ENCODE measurements at regions not wholly inside any gene's neighbourhood (a gene's known extent, or its start where the extent isn't known, plus 50 kb on each side); places are given as distances from the start of the nearest gene placed in this dataset.

GRCh38 chr2:120860579-120860922 lies 124.9 kb downstream of the GLI2 start:
- Mint-ChIP-seq H3K4me3 (no peak overlapping the region), H3K9me3 (no peaks in the 10 kb centered on the region), H3K27ac (no peak overlapping the region), H3K4me1 (ENCODE audit: low read depth) (no peaks in the 10 kb centered on the region), H3K36me3 (ENCODE audit: low read depth) (no peaks in the 10 kb centered on the region), H3K27me3 (no peaks in the 10 kb centered on the region)

DNA sequence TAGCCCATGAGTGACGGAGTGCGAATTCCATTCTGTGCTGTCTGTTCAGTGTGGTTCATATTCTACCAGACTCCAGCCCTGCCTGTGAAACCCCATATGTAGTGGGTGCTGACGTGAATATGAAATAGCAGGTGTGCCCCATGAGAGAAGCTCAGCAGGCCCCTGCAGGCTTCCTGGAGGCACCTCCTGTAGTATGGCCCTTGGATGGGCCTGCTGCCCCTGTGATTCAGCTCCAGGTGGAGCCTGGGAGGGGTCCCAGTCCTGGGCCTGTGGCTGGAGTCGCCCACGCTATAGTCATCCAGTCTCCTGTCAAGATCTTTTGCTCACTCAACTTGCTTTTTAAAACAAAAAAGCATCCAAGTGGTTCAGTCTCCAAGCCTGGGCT lies 125.5 kb downstream of the GLI2 start:
- H3K4me1 Mint-ChIP-seq (ENCODE audit: low read depth): no peaks in the 10 kb centered on the region
- H3K36me3 Mint-ChIP-seq (ENCODE audit: low read depth): no peaks in the 10 kb centered on the region
- no peak overlapping the region for H3K27ac Mint-ChIP-seq
- H3K27me3 Mint-ChIP-seq: peaks cover 2% of the 10 kb centered on the region
- H3K9me3 Mint-ChIP-seq: peaks cover 2% of the 10 kb centered on the region
- H3K4me3 Mint-ChIP-seq: no peak overlapping the region

DNA sequence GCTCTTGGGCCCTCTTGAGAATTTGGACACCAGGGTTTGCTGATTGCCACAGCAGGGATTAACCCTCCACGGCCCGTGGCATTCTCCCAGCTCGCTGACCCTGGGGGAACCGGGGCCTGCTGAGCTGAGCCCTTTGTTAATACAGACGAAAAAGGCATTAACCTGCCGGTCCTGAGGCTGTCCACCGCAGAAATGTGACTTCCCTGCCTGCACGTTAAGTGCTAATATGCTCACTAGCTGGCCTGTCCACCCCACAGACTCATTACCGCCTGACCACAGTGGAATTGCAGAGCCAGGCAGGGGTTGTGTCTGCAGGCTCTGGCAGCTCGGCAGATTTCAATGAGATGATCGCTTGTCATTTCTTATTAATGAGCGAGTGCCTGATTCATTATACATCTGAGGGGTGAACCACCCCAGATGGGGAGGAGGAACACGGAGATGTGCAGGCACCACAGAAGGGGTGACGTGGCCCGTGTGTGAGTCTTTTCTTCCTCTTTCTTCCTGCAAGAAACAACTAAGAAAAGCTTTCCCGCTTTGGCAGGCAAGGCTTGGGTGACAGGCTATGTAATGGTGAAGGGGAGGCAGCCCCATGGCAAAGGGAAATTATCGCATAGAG lies 126.0 kb downstream of the GLI2 start:
- no peak overlapping the region for H3K27ac Mint-ChIP-seq

DNA sequence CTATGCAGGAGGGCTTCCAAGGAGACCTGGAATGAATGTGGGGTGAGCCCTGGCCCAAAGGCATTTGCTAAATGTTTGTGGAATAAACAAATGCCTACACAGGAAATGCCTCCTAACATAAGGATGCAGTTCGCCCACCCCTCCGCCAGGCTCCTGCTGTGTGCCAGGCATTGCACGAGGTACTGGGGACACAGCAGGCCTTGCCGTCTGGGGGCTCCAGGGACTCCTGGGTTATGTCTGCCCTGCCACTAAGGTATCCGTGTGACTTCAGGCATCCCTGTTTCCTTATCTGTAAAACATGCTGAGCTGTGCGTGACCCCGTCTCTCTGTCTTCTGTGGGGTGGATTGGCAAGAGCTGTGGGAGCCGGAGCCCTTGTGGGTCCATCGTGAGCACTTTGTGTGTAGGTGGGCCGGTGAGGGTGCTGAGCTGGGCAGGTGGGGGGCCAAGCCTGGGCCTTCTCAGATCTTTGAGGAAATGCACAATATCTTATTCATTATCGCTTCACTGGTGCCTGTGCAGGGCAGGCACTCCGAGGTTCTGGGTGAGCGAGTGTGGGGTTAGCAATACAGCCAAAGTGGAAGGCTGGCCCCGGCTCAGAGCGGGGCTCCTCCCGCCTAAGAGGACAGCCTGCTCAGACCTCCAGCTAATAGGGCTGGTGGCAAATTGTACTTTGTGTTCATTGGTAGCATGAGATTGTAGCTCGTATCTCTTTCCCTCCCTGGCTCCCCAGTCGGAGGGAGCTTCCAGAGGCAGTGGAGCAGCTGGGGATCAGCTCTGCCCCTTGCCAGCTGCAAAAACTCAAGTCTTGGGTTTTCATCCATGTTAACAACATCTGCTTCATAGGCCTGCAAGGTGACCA lies 126.8 kb downstream of the GLI2 start:
- no peaks in the 10 kb centered on the region for H3K4me1 Mint-ChIP-seq (ENCODE audit: low read depth)
- H3K36me3 Mint-ChIP-seq (ENCODE audit: low read depth): no peaks in the 10 kb centered on the region
- peaks cover 3% of the 10 kb centered on the region for H3K9me3 Mint-ChIP-seq
- peaks cover 8% of the 10 kb centered on the region for H3K27me3 Mint-ChIP-seq
- H3K27ac Mint-ChIP-seq: no peak overlapping the region
- no peak overlapping the region for H3K4me3 Mint-ChIP-seq

More for the DNA sequence above, 126.0 kb downstream of the GLI2 start:
- Mint-ChIP-seq H3K27me3 (peaks cover 7% of the 10 kb centered on the region), H3K9me3 (peaks cover 3% of the 10 kb centered on the region), H3K36me3 (ENCODE audit: low read depth) (no peaks in the 10 kb centered on the region), H3K4me1 (ENCODE audit: low read depth) (no peaks in the 10 kb centered on the region), H3K4me3 (no peak overlapping the region)

DNA sequence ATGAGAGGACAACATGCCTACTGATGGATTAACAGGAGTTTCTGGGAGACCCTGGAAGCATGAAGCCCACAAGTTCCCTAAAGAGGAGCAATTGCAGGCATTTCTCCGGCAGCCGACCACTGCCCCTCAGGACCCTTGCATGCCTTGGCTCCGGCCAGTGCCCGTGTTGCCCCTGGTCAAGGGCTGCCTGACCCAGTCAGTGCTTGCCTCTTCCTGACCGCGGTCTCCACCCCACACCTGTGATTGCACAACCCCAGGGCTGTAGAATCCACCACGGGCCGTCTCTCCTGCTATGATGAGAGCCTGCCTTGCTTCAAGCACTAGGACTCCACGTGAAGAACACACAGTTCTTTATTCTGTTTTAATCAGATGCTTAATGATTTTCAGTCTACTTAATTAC lies 127.5 kb downstream of the GLI2 start:
- H3K4me1 Mint-ChIP-seq (ENCODE audit: low read depth): no peaks in the 10 kb centered on the region
- peaks cover 10% of the 10 kb centered on the region for H3K27me3 Mint-ChIP-seq
- peaks cover 3% of the 10 kb centered on the region for H3K9me3 Mint-ChIP-seq
- no peak overlapping the region for H3K27ac Mint-ChIP-seq
- no peaks in the 10 kb centered on the region for H3K36me3 Mint-ChIP-seq (ENCODE audit: low read depth)
- no peak overlapping the region for H3K4me3 Mint-ChIP-seq

DNA sequence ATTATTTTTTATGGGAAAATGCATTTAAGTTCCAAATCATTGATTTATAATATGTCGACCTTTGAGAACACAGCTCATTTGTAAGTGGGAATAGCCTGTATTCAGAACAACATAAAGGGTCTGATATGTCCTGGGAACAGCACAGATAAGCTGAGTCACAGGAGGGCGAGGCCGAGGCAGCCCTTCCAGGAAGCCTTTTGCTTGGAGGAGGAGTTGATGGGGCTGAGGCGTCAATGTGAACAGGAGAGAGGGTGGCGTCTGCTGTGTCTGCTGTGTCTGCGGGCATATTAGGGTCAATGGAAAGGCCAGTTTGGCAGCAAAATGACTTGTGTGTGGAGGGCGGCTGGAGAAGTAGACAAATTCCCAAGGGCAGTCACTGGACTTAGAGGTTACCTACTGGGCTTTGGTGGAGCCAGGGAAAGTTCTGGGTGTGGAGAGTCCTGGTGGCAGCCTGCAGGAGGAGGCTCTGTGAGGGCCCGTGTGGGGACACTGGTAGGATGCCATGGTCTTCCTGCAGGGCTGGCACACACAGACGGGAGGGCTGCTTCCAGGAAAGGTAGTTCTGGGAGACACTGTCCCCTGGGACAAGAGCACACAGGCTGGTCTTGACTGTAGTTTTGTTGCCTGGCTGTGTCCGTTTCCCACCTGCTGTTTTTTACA lies 128.1 kb downstream of the GLI2 start:
- Mint-ChIP-seq H3K4me1 (ENCODE audit: low read depth) (no peaks in the 10 kb centered on the region), H3K9me3 (peaks cover 3% of the 10 kb centered on the region), H3K4me3 (no peak overlapping the region), H3K36me3 (ENCODE audit: low read depth) (no peaks in the 10 kb centered on the region), H3K27ac (no peak overlapping the region), H3K27me3 (peaks cover 17% of the 10 kb centered on the region)

DNA sequence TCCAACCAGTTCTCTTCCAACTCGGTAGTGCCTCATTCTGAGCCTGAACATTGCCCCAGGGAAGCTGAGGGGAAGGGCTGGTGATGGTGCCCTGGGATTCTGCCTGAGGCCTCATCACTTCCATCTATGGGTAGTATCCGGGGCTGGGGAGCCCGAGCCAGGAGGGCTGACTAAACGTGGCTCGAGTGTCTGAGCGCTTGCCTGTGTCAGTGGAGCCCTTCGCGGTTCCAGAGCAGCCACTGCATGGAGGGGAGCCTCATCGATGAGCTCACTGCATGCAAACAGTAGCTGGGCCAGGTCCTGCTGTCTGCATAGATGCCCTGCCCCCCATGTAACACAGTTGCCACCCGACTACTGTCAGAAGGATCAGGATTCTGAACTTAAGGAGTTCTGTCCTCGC lies 129.3 kb downstream of the GLI2 start:
- no peaks in the 10 kb centered on the region for H3K36me3 Mint-ChIP-seq (ENCODE audit: low read depth)
- no peak overlapping the region for H3K27ac Mint-ChIP-seq
- H3K9me3 Mint-ChIP-seq: peaks cover 3% of the 10 kb centered on the region
- H3K4me1 Mint-ChIP-seq (ENCODE audit: low read depth): no peaks in the 10 kb centered on the region
- peaks cover 22% of the 10 kb centered on the region for H3K27me3 Mint-ChIP-seq
- no peak overlapping the region for H3K4me3 Mint-ChIP-seq

DNA sequence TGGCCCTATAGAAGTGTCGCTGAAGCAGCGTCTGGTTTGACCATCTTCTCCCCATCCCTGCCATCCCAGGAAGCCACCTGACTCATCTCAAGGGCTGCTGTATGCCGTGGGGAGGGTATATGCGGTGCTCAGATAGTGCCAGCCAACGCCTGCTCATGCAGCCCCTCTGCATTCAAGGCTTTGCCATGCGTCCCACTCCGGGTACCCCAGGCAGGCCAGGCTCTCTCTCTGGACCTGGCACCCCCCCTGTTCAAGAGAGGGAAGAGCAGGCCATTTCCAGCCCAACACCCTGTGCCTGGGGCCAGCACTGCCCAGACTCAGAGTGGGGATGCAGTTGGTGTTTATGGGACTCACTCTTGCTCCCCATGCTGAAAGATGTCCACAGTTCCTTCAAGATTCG lies 130.0 kb downstream of the GLI2 start:
- no peak overlapping the region for H3K27ac Mint-ChIP-seq
- no peaks in the 10 kb centered on the region for H3K4me1 Mint-ChIP-seq (ENCODE audit: low read depth)
- no peaks in the 10 kb centered on the region for H3K36me3 Mint-ChIP-seq (ENCODE audit: low read depth)
- no peak overlapping the region for H3K4me3 Mint-ChIP-seq
- H3K9me3 Mint-ChIP-seq: peaks cover 3% of the 10 kb centered on the region
- H3K27me3 Mint-ChIP-seq: peaks cover 22% of the 10 kb centered on the region

DNA sequence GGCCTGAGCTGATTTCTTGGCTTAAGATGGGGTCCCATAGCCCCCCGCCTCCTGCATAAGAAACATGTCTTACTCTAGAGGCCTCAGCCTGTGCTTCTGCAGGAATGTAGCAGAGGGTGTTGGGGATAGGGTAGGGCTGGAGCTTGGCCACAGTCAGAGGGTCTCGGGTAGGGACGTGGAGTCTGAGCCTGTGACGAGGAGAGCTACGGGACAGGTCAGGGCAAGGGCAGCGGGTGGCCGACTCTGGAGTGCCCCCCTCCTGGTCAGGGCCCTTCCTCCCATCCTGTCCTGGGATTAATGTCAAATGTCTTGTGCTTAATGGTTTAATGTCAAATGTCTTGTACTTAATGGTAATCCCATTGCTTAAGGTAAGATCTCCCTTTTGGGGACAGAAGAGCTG lies 130.4 kb downstream of the GLI2 start:
- peaks cover 22% of the 10 kb centered on the region for H3K27me3 Mint-ChIP-seq
- no peaks in the 10 kb centered on the region for H3K4me1 Mint-ChIP-seq (ENCODE audit: low read depth)
- peaks cover 3% of the 10 kb centered on the region for H3K9me3 Mint-ChIP-seq
- no peak overlapping the region for H3K27ac Mint-ChIP-seq
- H3K4me3 Mint-ChIP-seq: no peak overlapping the region
- no peaks in the 10 kb centered on the region for H3K36me3 Mint-ChIP-seq (ENCODE audit: low read depth)

DNA sequence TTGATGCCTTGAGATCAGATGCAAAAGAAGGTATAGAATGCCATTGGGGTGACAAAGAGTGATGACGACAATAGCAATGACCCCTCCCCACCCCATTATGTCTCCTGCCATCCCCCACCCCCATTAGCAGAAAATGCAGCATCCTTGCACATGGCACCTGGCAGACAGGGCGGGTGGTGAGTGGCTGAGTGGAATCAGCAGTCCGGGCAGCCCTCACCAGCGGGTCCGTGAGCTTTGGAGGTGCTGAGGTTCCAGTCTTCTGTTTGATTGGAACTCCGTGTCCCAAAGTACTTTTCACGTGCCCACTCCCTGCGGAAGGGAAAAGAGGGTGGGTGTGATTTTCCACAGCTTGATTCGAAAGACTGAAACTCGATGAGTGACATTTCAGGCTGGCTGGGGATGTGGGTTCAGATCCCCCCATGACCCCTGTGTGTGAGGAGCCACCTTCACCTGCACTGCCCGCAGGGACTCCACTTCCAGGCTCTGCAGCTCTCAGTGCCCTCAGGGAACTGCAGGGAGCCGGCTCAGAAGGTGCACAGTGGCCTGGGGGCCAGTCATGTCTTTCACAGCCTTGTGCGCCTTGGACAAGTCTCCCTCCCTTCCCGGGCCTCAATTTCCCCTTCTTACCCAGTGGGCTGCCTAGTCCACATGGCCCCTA lies 130.9 kb downstream of the GLI2 start:
- Mint-ChIP-seq H3K27ac (no peak overlapping the region), H3K27me3 (peaks cover 22% of the 10 kb centered on the region), H3K4me1 (ENCODE audit: low read depth) (no peaks in the 10 kb centered on the region), H3K4me3 (no peak overlapping the region), H3K9me3 (peaks cover 3% of the 10 kb centered on the region), H3K36me3 (ENCODE audit: low read depth) (no peaks in the 10 kb centered on the region)

GRCh38 chr2:120867290-120868241 lies 131.9 kb downstream of the GLI2 start:
- Mint-ChIP-seq H3K4me1 (ENCODE audit: low read depth) (no peaks in the 10 kb centered on the region), H3K4me3 (no peak overlapping the region), H3K27ac (no peak overlapping the region), H3K9me3 (peaks cover 3% of the 10 kb centered on the region), H3K36me3 (ENCODE audit: low read depth) (no peaks in the 10 kb centered on the region), H3K27me3 (peaks cover 22% of the 10 kb centered on the region)

DNA sequence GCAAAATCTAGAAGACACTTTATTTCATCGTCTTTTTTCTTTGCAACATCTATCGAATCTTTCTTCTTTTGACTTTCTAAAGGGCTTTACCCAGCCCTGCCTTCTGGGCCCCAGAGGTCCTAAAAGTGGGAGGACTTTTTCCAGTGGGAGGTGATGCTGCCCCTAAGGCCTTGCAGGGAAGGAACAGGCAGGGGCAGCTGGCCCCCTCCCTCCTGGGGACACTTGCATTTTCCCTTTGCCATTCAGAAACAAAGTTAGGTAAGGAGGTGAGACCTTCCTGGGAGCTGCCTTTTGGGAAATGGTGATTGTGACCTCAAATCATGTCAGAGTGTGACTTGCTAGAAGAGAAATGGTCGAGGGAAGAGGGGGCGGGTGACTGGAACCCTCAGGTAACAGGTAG lies 132.7 kb downstream of the GLI2 start:
- no peak overlapping the region for H3K4me3 Mint-ChIP-seq
- no peak overlapping the region for H3K27ac Mint-ChIP-seq

DNA sequence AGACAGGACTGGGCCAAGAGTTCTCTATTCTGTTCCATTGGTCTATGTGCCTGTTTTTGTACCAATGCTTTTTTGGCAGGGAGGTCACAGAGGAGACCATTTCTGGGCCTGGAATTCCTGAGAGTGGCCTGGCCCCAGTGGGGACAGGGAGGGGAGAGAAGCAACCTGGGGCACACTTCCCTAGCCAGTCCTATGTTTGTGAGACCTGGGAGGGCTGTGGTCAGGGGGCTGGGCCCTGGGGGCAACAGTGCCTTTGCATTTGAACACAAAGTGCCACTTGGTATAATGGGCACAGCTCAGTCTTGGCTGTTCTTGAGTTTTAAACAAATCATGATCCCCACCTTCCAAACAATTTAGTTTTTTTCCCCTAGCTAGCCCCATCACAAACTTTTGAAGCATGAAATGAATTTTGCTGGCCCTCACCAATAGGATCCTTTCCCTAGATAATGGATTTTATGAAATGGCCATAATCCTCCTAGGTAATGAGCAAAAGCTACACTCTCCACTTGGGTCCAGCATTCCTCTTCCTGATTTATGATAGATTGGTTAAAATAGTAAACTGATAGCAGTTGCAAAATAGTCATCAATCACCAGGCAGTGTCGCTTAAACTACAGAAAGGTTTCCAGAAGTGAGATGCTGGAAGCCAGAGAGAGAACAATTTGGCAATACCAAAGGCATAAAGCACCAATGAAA lies 133.5 kb downstream of the GLI2 start:
- Mint-ChIP-seq H3K27me3 (peaks cover 22% of the 10 kb centered on the region), H3K9me3 (peaks cover 3% of the 10 kb centered on the region), H3K27ac (no peak overlapping the region), H3K4me3 (no peak overlapping the region), H3K4me1 (ENCODE audit: low read depth) (no peaks in the 10 kb centered on the region), H3K36me3 (ENCODE audit: low read depth) (no peaks in the 10 kb centered on the region)

More for the DNA sequence above, 132.7 kb downstream of the GLI2 start:
- H3K27me3 Mint-ChIP-seq: peaks cover 22% of the 10 kb centered on the region
- peaks cover 3% of the 10 kb centered on the region for H3K9me3 Mint-ChIP-seq
- no peaks in the 10 kb centered on the region for H3K36me3 Mint-ChIP-seq (ENCODE audit: low read depth)
- no peaks in the 10 kb centered on the region for H3K4me1 Mint-ChIP-seq (ENCODE audit: low read depth)

Measured in stimulated activated naive CD8-positive, alpha-beta T cell treated with anti-CD3 and anti-CD28 coated beads, Interleukin-15, Interleukin-2, amounts not matched to agents 100 ng/mL and 50 ng/mL, for 24 hours (primary cell).